ENCODE measurements at regions not wholly inside any gene's neighbourhood (a gene's known extent, or its start where the extent isn't known, plus 50 kb on each side); places are given as distances from the start of the nearest gene placed in this dataset.

DNA sequence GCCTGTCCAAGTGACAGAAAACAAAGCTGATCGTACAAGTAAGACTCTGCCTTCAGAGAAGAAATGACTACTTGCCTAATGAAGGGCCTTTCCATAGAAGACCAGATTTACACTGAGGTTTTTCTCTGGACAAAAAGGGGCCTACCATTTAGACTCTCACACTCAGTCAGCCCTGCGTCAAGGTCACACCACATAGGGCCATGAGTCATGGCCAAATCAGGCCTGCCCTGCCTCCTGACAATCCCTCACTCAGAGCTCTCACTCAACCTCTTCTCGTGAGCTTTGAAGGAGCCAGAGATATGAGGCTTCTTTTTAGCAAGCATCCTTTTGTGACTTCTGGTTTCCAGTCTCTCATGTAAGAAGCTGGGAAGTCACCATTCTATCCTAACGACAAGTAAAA, 68.1 kb upstream of the NMNAT3 start (continued):
- TF ChIP-seq, protein P1, sequence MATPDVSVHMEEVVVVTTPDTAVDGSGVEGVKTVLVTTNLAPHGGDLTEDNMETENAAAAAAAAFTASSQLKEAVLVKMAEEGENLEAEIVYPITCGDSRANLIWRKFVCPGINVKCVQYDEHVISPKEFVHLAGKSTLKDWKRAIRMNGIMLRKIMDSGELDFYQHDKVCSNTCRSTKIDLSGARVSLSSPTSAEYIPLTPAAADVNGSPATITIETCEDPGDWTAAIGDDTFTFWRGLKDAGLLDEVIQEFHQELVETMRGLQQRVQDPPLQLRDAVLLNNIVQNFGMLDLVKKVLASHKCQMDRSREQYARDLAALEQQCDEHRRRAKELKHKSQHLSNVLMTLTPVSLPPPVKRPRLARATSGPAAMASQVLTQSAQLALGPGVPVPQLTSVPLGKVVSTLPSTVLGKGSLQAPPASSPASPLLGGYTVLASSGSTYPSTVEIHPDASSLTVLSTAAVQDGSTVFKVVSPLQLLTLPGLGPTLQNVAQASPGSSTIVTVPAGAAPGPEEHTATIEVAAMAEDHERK (CRISPR knock-in tag; IDR thresholded peaks at IDR 0.05; ENCODE audit: low read depth): no peak
- no peak for TF ChIP-seq KLF11 (CRISPR knock-in tag; IDR thresholded peaks at IDR 0.05)

GRCh38 chr3:139738697-139739096, 60.9 kb upstream of the NMNAT3 start:
- no peak for FAIRE-seq
- Histone ChIP-seq H3K4me3 (replicated peaks in 1 of 3; ENCODE audit: insufficient read depth in 1 of 3, low read depth in 2 of 3, low read length in 3 of 3) (no peak overlapping the region), H2AFZ (ENCODE audit: low read length) (no peak overlapping the region), H3K27ac (ENCODE audit: extremely low read length, insufficient read depth, low read length) (no peak overlapping the region), H3K79me2 (ENCODE audit: insufficient read depth, low read length) (no peaks in the 10 kb centered on the region), H3K9ac (ENCODE audit: insufficient read depth, low read depth, low read length) (no peak overlapping the region), H4K20me1 (ENCODE audit: insufficient read depth, low read length) (no peaks in the 10 kb centered on the region), H3K27me3 (ENCODE audit: control insufficient read depth in 1 of 2, insufficient read depth in 2 of 2, low read length in 2 of 2) (peaks cover 1 to 12% of the 10 kb centered on the region in 2 experiments; a peak in 3 of 5 replicates), H3K4me2 (ENCODE audit: low read depth, low read length) (no peak overlapping the region), H3K9me3 (ENCODE audit: low read length) (no peaks in the 10 kb centered on the region), H3K4me1 (ENCODE audit: insufficient read depth, low read length) (no peaks in the 10 kb centered on the region), H3K36me3 (replicated peaks in 1 of 2; ENCODE audit: control insufficient read depth in 1 of 2, insufficient read depth in 2 of 2, low read length in 2 of 2) (no peaks in the 10 kb centered on the region)
- intact Hi-C loops (cut with micrococcal nuclease; ENCODE audit: unreplicated experiment) (no loop called here), in situ Hi-C loops (cut with HindIII; ENCODE audit: extremely low pct_ligation_motif_present, low pct_unique_long_range_greater_than_20kb) (no loop called here)
- ChIA-PET CTCF (ENCODE audit: low intra/inter-chr PET ratio, low total read pairs) (no interaction called here), POLR2A (no interaction called here)
- DNase-seq (ENCODE audit: low spot score): no peak
- BruUV-seq (replicated peaks): no TSS peak
- no peak for ATAC-seq
- WGBS (ENCODE audit: low lambda C conversion rate): 4% methylated on average over 3 of the region's 3 CpGs
- no peak for TF ChIP-seq ZNF550 (CRISPR knock-in tag; IDR thresholded peaks at IDR 0.05; ENCODE audit: borderline replicate concordance)
- no peak for TF ChIP-seq AKAP8 (CRISPR knock-in tag; IDR thresholded peaks at IDR 0.05)
- TF ChIP-seq, protein P2, sequence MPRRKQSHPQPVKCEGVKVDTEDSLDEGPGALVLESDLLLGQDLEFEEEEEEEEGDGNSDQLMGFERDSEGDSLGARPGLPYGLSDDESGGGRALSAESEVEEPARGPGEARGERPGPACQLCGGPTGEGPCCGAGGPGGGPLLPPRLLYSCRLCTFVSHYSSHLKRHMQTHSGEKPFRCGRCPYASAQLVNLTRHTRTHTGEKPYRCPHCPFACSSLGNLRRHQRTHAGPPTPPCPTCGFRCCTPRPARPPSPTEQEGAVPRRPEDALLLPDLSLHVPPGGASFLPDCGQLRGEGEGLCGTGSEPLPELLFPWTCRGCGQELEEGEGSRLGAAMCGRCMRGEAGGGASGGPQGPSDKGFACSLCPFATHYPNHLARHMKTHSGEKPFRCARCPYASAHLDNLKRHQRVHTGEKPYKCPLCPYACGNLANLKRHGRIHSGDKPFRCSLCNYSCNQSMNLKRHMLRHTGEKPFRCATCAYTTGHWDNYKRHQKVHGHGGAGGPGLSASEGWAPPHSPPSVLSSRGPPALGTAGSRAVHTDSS (CRISPR knock-in tag; conservative IDR thresholded peaks at IDR 0.05): no peak
- TF ChIP-seq STAT6 (CRISPR knock-in tag; IDR thresholded peaks at IDR 0.05; ENCODE audit: borderline replicate concordance): no peak
- TF ChIP-seq, protein P3, sequence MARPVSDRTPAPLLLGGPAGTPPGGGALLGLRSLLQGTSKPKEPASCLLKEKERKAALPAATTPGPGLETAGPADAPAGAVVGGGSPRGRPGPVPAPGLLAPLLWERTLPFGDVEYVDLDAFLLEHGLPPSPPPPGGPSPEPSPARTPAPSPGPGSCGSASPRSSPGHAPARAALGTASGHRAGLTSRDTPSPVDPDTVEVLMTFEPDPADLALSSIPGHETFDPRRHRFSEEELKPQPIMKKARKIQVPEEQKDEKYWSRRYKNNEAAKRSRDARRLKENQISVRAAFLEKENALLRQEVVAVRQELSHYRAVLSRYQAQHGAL (CRISPR knock-in tag; IDR thresholded peaks at IDR 0.05; ENCODE audit: not compliant biosample characterization): no peak
- no peak for TF ChIP-seq KAT2B (IDR thresholded peaks at IDR 0.05; ENCODE audit: borderline replicate concordance, low read depth, low read length)
- no peak for TF ChIP-seq SSRP1 (CRISPR knock-in tag; IDR thresholded peaks at IDR 0.05)
- no peak for TF ChIP-seq ZNF296 (CRISPR knock-in tag; conservative IDR thresholded peaks at IDR 0.05)
- TF ChIP-seq ZNF879 (CRISPR knock-in tag; IDR thresholded peaks at IDR 0.05): no peak
